HepG2 (cell line): ENCODE measurements at regions not wholly inside any gene's neighbourhood (a gene's known extent, or its start where the extent isn't known, plus 50 kb on each side); places are given as distances from the start of the nearest gene placed in this dataset.
A peak's percentile ranks its signal among the peaks of the same experiment; 100 is the strongest.

Experiments used
- ISL2 ChIP-seq: sonication (generic); formaldehyde crosslinking; IDR thresholded peaks from 2 replicates; pipeline ENCODE4 v1.5.0; 2020; ENCODE audit warnings: missing genetic modification reagents
- MTERF4 ChIP-seq: sonication (generic); formaldehyde crosslinking; IDR thresholded peaks from 2 replicates; pipeline ENCODE4 v1.8.0; 2023; ENCODE audit warnings: mild to moderate bottlenecking, missing genetic modification reagents
- SIX4 ChIP-seq: sonication (generic); formaldehyde crosslinking; IDR thresholded peaks from 2 replicates; pipeline ENCODE4 v1.4.0; 2020; ENCODE audit warnings: missing genetic modification reagents
- TRIM22 ChIP-seq: fragments of 450-650 bp; IDR thresholded peaks from 2 replicates; pipeline ENCODE4 v1.6.1; 2017
- ZNF530 ChIP-seq: sonication (generic); formaldehyde crosslinking; IDR thresholded peaks from 2 replicates; pipeline ENCODE4 v1.5.0; 2020; ENCODE audit warnings: low read depth, mild to moderate bottlenecking, missing genetic modification reagents
- ZNF574 ChIP-seq: sonication (generic); formaldehyde crosslinking; IDR thresholded peaks from 2 replicates; pipeline ENCODE4 v1.4.0; 2020; ENCODE audit warnings: missing genetic modification reagents
- ZNF891 ChIP-seq: sonication (generic); formaldehyde crosslinking; IDR thresholded peaks from 2 replicates; pipeline ENCODE4 v1.5.0; 2020; ENCODE audit warnings: mild to moderate bottlenecking, missing genetic modification reagents
- TF ChIP-seq, protein P1 (sequence below): conservative IDR thresholded peaks from 2 replicates; pipeline ENCODE4 v1.6.1; 2018; ENCODE audit warnings: missing genetic modification reagents
- TF ChIP-seq, protein P2 (sequence below): sonication (generic); formaldehyde crosslinking; IDR thresholded peaks from 2 replicates; pipeline ENCODE4; 2020; ENCODE audit warnings: missing genetic modification reagents, mild to moderate bottlenecking, borderline replicate concordance
- TF ChIP-seq, protein P3 (sequence below): sonication (generic); formaldehyde crosslinking; IDR thresholded peaks from 2 replicates; pipeline ENCODE4 v1.5.0; 2020; ENCODE audit warnings: missing genetic modification reagents
- TF ChIP-seq, protein P4 (sequence below): IDR thresholded peaks from 2 replicates; pipeline ENCODE4 v1.6.1; 2016; ENCODE audit warnings: missing compliant biosample characterization, missing genetic modification reagents, borderline replicate concordance

DNA sequence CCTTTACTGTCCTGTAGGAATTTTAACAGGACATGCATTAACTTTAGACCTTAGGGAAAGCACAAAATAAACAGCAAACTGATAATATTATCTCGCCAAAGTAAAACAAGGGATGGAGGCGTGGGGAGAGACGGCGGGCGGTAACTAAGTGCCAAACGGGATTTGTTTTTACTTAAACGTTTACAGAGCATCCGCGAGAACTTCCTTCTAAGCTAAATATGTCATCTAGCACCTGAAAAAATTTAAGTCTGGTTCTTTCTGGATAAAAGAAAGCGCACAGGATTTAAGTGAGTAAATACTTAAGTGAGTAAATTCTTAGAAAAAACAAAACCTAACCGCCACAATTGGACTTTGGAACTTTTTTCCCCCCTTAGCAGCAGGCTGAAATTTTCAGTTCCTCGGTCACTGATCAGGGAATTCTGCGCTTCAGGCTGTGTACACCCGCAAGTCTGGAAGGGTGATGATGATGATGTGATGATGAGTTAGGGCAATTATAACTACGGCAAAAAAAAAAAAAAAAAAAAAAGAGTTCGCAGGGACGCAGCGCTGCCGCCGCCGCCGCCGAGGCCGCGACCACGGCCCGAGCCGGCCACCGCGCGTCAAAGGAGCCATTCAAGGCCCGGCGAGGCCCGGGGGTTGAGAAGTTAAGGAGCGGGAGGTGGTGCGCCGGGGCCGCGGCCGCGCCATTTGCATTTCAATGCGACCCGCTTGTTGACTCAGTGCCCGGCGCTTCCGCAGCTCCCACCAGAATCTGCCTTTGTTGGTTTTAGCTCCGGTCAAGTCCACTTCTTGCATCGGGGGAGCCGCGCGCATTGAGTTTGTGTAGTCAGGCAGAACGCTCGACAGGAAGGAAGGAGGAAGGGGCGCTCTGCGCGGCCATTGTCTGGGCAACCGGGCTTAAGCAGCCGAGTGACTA lies 108.8 kb downstream of the SPRY1 start (continued):
- TF ChIP-seq ZNF574 (CRISPR knock-in tag): peak; percentile 74
- TF ChIP-seq ZNF530 (CRISPR knock-in tag): no peak
- TF ChIP-seq, protein P1, sequence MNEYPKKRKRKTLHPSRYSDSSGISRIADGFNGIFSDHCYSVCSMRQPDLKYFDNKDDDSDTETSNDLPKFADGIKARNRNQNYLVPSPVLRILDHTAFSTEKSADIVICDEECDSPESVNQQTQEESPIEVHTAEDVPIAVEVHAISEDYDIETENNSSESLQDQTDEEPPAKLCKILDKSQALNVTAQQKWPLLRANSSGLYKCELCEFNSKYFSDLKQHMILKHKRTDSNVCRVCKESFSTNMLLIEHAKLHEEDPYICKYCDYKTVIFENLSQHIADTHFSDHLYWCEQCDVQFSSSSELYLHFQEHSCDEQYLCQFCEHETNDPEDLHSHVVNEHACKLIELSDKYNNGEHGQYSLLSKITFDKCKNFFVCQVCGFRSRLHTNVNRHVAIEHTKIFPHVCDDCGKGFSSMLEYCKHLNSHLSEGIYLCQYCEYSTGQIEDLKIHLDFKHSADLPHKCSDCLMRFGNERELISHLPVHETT (CRISPR knock-in tag): no peak; the same call in 1 of the 2 replicates
- TF ChIP-seq ZNF891 (CRISPR knock-in tag): 0 out of 2 replicates have a peak, but pooled peaks have one; percentile 25
- TF ChIP-seq, protein P2, sequence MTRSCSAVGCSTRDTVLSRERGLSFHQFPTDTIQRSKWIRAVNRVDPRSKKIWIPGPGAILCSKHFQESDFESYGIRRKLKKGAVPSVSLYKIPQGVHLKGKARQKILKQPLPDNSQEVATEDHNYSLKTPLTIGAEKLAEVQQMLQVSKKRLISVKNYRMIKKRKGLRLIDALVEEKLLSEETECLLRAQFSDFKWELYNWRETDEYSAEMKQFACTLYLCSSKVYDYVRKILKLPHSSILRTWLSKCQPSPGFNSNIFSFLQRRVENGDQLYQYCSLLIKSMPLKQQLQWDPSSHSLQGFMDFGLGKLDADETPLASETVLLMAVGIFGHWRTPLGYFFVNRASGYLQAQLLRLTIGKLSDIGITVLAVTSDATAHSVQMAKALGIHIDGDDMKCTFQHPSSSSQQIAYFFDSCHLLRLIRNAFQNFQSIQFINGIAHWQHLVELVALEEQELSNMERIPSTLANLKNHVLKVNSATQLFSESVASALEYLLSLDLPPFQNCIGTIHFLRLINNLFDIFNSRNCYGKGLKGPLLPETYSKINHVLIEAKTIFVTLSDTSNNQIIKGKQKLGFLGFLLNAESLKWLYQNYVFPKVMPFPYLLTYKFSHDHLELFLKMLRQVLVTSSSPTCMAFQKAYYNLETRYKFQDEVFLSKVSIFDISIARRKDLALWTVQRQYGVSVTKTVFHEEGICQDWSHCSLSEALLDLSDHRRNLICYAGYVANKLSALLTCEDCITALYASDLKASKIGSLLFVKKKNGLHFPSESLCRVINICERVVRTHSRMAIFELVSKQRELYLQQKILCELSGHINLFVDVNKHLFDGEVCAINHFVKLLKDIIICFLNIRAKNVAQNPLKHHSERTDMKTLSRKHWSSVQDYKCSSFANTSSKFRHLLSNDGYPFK: peak; percentile 60; the same call in 1 of the 2 replicates
- TF ChIP-seq MTERF4: no peak
- TF ChIP-seq, protein P3, sequence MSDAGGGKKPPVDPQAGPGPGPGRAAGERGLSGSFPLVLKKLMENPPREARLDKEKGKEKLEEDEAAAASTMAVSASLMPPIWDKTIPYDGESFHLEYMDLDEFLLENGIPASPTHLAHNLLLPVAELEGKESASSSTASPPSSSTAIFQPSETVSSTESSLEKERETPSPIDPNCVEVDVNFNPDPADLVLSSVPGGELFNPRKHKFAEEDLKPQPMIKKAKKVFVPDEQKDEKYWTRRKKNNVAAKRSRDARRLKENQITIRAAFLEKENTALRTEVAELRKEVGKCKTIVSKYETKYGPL (CRISPR knock-in tag): no peak
- TF ChIP-seq TRIM22: no peak
- peak; percentile 94 for TF ChIP-seq ISL2 (CRISPR knock-in tag)
- TF ChIP-seq, protein P4, sequence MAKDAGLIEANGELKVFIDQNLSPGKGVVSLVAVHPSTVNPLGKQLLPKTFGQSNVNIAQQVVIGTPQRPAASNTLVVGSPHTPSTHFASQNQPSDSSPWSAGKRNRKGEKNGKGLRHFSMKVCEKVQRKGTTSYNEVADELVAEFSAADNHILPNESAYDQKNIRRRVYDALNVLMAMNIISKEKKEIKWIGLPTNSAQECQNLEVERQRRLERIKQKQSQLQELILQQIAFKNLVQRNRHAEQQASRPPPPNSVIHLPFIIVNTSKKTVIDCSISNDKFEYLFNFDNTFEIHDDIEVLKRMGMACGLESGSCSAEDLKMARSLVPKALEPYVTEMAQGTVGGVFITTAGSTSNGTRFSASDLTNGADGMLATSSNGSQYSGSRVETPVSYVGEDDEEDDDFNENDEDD (CRISPR knock-in tag): peak; percentile 59; the same call in 1 of the 2 replicates
- TF ChIP-seq SIX4 (CRISPR knock-in tag): peak; percentile 57
